Frontal cortex (tissue), 3 donors: ENCODE measurements at regions not wholly inside any gene's neighbourhood (a gene's known extent, or its start where the extent isn't known, plus 50 kb on each side); places are given as distances from the start of the nearest gene placed in this dataset.

ENCODE experiments used
- DNase-seq, 2 donors: peaks; one replicate each; pipeline ENCODE4 v3.0.0; 2012; ENCODE audit warnings: low spot score in 2 of 2
- FAIRE-seq: peaks from 2 replicates; lab custom pipeline; 2012; peaks lifted over from hg19 to GRCh38; lab: Jason Lieb, UNC
- donor health status: control.
- donor health status: control.
- donor health status: control.

DNA sequence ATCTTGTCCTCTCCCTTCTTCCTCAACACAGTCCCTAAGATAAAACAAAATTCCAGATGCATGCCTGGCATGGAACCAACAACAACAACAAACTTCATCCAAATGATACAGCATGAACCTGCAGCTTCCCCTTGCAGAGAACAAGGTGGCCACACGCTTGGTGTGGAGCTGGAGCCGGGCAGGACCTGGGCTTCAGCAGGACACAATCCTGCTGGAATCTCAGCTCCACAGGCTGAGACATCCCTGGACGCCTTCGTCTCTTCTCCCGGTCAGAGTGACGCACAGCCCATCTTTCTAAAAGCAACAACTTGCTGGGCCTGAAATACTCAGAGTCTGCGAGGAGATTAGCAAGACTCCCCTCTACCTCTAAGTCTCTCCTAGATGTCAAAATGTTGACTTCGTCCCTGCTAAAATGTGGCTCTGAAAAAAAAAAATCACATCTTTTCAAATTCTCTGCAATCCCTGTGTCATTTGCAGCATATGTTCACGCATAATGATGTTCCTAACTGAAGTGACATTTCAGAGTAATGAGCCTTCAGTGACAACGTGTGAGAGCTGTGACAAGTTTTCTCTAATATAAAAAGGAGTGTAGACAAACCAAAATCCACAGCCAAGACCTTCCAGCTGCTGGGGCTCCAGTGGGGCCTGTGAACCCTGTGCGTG, 1232.3 kb downstream of the TBC1D22A start:
- no peak for DNase-seq

DNA sequence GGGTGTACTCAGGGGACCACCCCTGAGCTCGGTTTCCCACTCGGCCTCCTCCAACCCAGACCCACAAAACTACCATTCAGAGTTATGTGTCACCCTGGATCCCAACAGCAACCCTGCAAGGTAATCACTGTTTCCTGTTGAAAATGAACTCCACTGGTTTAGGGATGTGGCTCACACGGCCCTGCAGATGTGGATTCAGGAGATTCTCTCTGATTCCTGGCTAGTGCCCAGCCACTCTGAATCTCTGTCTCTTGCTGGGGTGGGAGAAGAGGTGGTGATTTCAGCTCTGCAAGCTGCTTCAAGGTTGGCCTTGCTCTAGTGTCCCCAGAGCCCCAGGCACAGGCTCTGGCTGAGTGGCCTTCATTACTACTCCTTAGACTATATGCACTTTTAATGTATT, 1231.6 kb downstream of the TBC1D22A start:
- FAIRE-seq (no peak), DNase-seq (no peak)

More for the DNA sequence above, 1232.3 kb downstream of the TBC1D22A start:
- FAIRE-seq = no peak

DNA sequence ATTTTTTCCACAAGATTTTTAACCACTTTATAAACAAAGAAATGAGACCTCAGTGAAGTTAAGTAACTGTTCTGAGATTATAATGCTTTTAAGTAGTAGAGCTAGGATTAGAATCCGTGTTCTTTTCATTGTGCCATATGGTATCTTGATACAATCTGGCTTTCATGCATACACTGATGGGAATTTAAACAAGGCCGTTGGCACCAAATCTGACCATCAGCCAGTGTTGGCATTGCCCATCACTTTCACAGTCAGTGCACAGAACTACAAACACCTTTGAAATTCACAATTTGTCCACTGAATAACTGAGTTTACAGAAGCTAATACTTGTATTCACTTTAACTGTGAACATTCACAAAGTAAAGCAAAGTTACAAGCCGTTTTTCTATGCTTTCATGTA, 1228.0 kb downstream of the TBC1D22A start:
- no peak for DNase-seq
- FAIRE-seq = no peak

DNA sequence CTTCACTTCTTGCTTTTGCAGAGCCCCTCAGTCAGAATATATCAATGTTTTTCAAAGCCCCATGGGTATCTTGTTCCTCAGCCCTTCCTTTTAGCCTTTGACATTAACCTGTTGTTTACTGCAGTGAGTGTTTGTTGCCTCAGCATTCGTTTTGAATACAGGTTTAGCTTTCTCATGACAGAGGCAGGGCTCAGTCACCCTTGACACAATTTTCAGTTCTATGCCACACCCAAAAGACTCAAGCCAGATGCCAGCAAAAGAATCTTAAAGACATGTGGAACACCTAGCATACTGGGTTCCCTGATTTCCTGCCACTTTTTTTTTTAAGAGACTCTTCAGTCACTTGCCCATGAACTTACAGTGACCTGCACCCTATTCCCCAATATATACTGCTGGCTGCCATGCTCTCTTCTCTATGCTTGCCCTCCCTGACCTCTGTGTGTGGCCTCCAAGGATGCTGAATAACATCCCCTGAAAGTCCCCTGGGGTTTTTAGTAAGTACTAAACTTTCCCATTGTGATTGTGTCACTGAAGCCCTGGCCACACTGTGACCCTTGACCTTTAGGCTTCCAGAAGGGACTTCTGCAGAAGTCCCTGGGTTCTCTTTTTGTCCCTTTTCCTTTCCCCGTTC, 1225.5 kb downstream of the TBC1D22A start:
- DNase-seq = no peak
- no peak for FAIRE-seq

DNA sequence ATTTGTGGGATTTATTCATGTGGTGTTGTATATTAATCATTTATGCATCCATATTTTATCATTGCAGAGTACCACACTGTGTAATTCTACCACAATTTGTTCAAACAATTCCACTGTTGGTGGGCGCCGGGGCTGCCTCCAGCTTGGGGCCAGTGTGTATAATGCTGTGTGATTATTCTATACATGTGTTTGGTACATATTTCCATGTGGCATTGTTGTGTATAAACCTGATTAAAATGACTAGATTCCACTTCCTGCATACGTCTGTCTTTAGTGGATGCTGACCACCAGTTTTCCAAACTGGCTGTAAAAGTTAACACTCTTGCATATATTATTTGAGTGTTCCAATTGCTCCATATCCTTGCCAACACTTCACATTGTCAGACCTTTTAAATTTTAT, 1213.8 kb downstream of the TBC1D22A start:
- no peak for FAIRE-seq

DNA sequence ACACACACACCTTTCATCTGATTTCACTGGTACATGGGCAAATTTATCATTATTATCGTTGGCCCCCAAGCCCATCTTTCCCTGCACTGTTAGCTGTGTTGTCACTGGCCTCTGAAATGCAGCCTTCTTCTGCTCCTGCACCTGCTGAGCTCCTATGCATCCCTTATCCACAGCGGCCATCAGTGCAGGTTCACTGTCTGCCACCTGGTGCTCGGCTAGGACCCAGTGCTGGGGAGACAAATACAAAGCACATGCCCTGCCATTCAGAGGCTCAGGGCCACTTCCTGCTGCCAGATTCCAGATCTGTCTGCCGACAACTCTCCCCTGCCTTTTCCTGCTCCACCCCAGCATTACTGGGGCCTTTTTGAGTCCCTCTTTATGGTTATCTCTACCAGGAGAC, 1205.4 kb downstream of the TBC1D22A start:
- FAIRE-seq = no peak
- no peak for DNase-seq

More for the DNA sequence above, 1213.8 kb downstream of the TBC1D22A start:
- no peak for DNase-seq

DNA sequence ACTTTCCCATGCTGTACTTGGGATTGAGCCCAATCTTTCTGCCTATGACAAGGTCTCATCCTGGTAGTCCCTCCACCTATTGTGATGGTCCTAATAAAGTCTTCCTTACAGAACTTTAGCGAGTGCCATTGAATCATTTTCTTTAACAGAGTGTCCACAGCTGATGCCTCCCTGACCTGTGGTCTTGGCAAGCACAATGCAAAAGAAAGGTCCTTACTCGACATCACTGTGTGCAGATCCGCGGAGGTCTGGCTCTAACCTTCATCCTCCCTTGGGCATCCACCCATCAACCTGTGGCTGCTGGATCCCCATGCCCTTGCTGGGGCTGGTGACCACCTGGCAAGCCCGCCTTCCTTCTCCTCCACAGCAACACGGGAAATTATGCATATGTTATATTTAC, 1203.9 kb downstream of the TBC1D22A start:
- no peak for FAIRE-seq
- DNase-seq = no peak

DNA sequence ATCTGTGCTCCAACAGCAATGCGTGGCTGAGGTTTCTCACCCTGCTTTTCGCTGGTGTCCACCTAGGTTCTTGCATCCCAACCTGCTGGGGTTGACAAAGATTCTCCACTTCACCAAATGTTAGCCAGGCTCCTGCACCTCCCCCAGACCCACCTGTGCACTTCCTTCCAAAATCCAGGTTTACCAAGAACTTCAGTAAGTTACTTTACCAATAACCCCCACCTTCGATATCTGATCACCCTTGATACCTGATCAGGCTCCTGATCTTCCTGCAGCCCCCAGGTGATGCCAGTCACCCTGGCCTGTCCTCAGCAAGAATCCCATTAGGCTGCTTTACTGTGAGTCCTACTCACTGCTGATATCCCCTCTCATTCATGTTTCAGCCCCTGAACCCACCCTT, 1203.4 kb downstream of the TBC1D22A start:
- no peak for FAIRE-seq
- no peak for DNase-seq

DNA sequence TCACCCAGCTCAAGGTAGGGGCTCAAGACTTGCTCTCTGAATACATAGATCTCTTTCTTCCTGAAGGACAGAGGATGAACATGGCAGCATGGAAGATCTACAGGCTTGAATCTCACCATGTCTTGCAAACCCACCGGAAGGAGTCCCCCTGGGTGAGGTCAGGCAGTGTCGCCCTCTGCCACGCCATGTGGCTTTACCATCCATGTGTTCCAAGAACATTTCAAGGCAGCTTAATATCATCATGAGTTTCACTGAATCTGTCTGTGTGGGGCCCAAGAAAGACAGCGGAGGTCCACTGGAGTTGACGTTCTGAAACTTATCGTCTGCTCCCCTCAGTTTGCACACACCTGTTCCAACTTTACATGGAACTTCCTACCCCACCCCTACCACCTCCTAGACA, 1202.6 kb downstream of the TBC1D22A start:
- FAIRE-seq = no peak
- DNase-seq = no peak

DNA sequence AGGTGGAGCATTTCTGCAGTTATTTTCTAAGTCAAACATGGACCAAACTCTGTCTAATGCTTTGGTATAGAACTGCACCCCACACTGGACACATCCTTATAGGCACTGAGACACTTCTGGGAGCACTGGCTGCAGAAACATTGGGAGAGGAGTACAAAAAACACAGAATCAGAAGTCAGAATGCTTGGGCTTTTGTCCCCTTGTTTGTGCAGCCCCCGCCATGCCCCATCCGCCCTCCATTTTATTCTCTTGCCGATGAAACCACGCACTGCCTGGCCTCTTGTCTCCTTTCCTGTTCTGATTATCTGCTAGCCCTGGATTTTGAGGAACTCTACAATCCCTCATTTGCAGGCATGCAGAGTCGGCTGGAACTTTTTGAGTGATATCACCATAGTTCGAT, 1201.2 kb downstream of the TBC1D22A start:
- no peak for FAIRE-seq

DNA sequence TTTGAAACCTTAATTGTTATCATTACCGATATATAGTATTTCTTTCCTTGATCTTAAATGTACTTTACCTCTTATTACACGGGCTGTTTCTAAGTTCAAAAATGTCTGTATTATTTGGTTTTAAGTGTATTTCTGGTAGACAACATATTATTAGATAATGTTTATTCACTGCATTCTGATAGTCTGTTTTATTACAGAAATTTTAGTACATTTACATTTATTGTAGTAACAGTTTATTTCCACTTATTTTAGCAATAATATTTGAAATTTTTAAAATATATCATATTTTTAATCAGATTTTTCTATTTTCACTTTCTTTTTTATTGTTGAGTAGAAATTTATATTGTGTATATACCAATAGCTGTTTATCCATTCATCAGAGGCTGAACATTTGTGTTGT, 1195.2 kb downstream of the TBC1D22A start:
- FAIRE-seq (no peak), DNase-seq (no peak)

More for the DNA sequence above, 1201.2 kb downstream of the TBC1D22A start:
- no peak for DNase-seq

DNA sequence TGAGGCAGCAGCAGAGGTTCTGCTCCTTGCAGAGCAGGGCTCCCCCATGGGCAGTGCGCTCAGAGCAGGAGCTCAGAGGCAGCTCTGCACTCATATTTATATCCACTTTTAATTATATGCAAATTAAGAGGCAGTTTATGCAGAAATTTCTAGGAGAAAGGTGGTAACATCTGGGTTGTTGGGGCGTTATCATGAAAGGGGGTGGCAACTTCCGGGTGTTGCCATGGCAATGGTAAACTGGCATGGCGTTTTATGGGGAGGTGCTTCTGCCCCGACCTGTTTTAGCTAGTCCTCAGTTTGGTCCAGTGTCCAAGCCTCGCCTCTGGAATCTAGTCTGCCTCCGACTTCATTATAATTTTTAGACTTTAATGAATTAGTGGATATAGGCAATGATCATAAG, 1191.7 kb downstream of the TBC1D22A start:
- no peak for FAIRE-seq
- DNase-seq = no peak

DNA sequence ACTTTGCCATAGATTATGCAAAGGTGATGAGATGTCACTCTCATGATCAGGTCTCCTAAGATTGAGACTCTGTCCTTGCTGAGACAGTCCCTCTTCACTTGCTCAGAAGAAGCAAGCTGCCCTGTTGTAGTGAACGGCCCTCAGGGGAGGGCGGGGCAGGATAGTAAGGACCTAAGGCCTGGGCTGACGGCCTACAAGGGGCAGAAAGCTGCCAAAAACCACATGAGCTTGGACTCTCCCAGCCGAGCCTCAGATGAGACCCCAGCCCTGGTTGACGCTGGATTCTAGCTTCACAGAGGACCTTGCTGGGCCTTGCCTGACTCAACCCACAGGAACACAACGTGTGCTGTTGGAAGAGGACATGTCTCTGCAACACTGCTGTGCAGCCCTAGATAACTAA, 1182.5 kb downstream of the TBC1D22A start:
- no peak for FAIRE-seq

DNA sequence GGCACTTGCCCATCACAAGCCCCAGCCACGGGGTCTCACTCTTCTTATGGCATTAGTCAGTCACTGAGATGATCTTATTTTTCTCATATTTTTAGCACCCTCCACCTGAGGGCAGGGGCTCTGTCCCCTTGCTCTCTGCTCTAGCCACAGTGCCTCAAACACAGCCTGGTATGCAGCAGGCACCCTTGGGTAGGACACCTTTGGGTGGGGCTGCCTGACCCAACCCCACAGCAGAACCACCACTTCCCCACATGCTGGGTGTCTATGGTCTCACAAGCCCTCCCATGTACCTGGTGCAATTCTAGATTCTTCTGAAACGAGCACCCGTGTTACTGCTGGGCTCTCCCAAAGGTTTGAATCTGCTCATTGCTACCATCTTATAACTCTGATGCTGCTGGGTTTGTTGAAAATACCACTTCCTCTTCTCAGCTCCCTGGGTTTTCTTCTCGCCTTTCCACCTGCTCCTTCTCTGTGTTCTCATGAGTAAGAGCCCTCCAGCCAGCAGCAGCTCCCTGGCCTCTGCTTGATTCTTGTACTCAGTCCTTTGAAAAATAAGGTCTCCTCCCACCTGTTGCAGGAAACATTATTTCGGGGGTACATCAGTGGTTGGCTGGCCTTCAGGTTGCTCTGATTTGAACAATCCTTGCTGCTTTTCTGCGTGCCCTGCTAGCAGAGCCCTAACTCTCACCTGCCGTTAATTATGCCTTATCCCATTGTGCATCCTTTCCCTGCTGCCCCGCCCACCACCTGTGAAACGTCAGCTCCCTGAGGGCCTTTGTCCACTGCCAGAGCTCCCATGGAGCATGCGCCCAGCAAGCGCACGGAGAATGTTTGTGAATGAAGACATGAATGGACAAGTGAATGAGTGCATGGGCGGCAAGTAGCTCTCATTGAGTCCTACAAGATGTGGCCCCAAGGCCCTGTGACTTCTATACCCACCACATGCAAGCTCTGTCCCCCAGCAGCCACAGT, 1181.6 kb downstream of the TBC1D22A start:
- FAIRE-seq (no peak), DNase-seq (no peak)

More for the DNA sequence above, 1182.5 kb downstream of the TBC1D22A start:
- no peak for DNase-seq

DNA sequence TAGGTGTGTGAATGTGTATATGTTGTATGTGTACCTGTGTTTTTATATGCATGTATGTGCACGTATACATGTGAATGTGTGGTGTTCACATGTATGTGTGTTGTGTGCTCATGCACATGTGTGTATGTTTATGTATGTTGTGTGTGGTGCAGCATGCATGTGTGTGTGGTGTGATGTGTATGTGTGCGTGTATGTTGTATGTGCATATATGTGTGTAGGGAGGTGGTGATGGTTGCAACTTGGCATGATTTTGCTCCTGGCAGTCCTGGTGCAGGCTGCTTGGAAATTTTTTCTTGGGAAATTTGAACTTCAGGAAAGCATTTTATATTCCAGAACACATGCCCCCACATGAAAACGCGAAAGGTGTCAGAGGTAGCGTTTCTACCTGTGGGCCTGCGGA, 1177.8 kb downstream of the TBC1D22A start:
- DNase-seq (no peak), FAIRE-seq (no peak)

DNA sequence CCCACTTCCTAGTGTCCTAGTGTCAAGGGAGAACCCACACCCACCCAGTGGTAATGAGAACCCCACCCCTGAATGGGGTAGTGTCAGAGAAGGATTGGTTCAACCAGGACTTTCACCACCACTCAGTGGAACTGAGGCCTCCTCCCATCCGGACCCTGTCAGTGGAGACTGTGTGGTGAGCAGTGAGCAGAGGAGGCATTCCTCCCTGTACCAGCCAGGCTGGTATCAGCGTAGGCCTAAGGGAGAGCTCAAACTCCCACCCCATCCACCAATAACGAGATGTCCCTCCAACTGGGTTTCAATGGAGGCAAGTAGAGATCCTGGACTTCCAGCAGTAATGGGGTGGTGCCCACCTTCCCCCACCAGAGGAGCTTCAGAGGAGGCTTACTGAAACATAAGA, 1171.4 kb downstream of the TBC1D22A start:
- no peak for DNase-seq
- no peak for FAIRE-seq

DNA sequence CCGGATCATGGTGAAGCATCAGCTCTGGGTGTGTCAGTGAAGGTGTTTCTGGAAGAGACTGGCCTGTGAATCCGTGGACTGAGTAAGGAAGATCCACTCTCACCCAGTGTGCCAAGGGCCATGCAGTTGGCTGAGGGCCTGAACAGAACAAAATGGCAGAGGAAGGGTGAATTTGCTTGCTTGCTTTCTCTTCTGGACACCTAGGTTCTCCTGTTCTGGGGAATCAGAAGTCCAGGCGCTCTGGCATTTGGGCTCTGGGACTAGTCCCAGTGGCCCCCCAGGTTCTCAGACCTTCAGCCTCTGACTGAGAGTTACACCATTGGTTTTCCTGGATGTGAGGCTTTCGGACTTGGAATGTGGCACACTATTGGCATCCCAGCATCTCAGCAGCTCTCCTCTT, 1170.8 kb downstream of the TBC1D22A start:
- DNase-seq (no peak), FAIRE-seq (no peak)

DNA sequence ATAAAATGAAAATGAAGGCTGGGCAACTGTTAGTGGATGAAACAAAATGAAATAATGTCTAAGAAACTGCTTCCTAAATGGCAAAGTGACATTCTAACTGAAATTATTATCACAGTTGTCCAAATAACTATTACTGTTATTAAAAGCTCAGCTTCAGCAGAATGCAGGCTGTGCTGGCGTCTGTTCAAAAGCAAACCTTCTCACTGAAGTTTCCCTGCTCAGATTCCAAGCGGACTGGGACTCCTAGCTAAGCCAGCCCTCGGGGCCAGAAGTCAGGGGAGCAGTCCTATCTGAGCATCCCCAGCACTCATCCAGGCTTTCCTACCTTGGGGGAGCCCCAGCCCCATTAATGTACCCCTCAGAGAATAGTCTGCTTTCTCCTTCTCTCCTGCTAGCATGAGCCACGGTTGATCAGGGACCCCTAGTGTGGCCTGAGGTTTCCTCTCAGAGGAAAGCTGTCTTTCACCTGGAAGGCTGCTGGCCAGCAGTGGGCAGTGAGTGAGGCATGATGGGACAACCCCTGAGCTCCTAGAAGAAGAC, 1167.3 kb downstream of the TBC1D22A start:
- no peak for DNase-seq
- no peak for FAIRE-seq

DNA sequence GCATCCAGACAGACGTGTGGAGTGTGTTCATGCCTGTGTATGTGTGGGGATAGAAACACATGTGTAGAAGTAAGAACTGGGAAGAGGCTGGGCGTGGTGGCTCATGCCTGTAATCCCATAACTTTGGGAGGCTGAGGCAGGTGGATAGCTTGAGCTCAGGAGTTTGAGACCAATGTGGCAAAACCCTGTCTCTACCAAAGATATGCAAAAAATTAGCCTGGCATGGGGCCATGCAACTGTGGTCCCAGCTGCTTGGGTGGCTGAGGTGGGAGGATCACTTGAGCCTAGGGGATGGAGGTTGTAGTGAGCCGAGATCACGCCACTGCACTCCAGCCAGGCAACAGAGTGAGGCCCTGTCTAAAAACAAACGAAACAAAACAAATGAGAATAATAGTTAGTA, 1166.6 kb downstream of the TBC1D22A start:
- DNase-seq = no peak
- no peak for FAIRE-seq

DNA sequence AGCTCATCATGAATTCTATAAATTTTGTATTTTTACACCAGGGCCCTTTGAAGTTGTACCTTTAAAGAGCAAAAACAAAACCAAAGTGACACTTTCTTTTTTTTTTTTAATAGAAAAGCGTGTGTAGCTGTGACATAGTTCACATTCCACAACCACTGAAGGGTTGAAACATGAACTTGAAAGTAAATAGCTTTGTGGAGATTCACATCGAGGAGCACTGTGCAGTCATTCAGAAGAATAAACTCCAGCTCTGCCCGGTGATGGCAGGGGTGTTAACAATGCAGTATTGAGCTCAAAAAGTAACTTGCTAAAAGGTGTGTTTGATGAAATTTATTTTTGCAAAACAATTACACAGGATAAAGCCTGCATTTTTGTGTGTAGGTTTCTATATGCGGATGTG, 1166.2 kb downstream of the TBC1D22A start:
- FAIRE-seq (no peak), DNase-seq (no peak)
